ENCODE measurements at regions not wholly inside any gene's neighbourhood (a gene's known extent, or its start where the extent isn't known, plus 50 kb on each side); places are given as distances from the start of the nearest gene placed in this dataset.
"Not testable (repeated sequence)": the region's sequence is repeated elsewhere in the genome, so short reads cannot be mapped to it uniquely, and the experiment has no call there.

DNA sequence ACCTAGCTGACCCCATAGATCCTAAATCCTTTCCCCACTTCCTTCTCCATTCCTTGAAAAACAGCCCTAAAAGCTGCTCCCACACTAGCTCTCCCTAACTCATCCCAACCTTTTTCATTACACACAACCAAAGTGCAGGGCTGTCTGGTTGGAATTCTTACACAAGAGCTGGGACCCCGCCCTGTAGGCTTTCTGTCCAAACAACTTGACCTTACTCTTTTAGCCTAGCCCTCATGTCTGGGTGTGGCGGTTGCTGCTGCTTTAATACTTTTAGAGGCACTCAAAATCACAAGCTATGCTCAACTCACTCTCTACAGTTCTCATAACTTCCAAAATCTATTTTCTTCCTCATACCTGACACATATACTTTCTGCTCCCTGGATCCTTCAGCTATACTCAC is 93.9 kb upstream of the TRIM24 start:
- not testable (repeated sequence) for DNase-seq (ENCODE audit: low read depth)

DNA sequence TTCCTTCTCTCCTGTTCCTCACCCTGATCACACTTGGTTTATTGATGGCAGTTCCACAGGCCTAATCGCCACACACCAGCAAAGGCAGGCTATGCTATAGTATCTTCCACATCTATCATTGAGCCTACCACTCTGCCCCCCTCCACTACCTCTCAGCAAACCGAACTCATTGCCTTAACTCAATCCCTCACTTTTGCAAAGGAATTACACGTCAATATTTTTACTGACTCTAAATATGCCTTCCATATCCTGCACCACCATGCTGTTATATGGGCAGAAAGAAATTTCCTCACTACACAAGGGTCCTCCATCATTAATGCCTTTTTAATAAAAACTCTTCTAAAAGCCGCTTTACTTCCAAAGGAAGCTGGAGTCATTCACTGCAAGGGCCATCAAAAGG is 93.4 kb upstream of the TRIM24 start:
- DNase-seq (ENCODE audit: low read depth) = not testable (repeated sequence)

DNA sequence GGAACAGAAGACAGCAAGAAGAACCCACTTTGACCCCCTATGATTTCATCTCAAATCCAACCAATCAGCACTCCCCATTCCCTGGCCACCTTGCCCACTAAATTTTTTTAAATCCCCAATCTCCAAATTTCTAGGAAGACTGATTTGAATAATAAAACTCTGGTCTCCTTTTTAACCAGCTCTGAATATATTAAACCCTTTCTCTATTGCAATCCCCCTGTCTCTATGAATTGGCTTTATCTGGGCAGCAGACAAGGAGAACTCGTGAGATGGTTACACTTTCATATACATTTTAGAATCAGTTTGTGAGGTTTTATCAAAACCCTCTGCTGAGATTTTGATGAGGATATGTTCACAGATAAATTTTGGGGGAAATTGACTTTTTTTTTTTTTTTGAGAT is 90.3 kb upstream of the TRIM24 start:
- no peak for DNase-seq (ENCODE audit: low read depth)

DNA sequence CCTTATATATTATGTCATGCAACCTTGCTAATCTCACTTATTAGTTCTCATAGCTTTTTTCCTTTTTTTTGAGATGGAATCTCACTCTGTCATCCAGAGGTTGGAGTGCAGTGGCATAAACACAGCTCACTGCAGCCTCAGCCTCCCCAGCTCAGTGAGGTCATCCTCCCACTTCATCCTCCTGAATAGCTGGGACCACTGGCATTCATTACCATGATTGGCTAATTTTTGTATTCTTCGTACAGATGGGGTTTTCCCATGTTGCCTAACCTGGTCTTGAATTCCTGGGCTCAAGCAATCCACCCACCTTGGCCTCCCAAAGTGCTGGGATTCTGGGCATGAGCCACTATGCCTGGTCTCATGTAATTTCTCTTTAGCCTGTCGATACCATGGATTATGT is 89.1 kb upstream of the TRIM24 start:
- no peak for DNase-seq (ENCODE audit: low read depth)

DNA sequence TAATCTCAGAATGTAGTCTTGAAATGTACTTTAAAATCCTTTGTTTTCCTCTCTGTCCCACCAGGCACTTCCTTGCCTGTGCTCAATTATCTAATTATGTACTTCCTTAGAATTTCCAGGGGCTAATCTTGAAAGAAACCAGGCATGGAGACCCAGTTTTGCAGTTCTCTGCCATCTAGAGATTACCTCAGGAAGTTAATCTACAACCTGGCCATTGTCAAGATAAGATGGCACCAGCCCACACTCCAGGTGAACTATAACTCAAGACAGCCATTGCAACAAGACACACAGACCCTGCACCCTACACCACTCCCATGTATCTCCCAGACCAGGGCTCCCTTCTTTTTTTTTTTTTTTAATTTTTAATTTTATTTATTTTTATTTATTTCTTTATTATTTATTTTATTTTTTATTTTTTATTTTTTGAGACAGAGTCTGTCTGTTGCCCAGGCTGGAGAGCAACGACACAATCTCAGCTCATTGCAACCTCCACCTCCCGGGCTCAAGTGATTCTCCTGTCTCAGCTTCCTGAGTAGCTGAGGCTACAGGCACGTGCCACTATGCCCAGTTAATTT is 85.9 kb upstream of the TRIM24 start:
- no peak for DNase-seq (ENCODE audit: low read depth)

DNA sequence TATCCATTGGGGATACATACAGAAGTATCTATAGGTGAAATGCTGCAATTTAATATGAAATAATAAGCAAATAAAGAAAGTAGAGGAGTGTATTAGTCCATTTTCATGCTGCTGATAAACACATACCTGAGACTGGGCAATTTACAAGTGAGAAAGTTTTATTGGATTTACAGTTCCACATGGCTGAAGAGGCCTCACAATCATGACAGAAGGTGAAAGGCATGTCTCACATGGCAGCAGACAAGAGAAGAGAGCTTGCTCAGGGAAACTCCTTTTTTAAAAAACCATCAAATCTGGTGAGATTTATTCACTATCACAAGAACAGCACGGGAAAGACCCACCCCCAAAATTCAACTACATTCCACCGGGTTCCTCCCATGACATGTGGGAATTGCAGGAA is 82.8 kb upstream of the TRIM24 start:
- no peak for DNase-seq (ENCODE audit: low read depth)

DNA sequence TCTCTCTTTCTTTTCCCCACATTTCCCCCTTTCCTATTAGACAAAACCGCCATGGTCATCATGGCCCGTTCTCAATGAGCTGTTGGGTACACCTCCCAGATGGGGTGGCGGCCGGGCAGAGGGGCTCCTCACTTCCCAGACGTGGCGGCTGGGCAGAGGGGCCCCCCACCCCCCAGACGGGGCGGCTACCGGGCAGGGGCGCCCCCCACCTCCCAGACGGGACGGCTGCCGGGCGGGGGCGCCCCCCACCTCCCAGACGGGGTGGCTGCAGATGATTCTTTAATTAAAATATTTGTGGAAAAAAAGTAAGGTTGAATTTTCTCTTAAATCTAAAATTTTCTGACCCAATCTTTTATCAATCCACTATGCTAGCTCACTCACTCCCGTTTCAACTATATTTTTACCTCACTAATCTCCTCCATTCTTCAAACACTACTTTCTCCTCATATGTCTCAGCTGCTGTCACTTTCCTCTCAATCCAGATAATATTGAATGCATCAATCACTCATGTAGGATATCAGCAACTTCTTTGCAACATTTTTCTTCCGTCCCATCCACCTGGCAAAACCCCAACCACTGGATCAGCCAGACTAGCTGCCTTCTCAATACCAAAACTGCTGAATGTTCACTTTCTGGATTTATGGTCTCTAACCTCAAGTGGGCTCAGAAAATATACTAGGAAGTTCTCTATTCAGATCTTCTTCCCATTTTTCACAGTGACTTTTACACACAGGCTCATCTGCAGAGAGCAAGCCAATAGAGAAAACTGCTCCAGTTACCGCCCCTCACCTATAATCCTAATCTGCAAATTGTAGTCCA is 81.1 kb upstream of the TRIM24 start:
- no peak for DNase-seq (ENCODE audit: low read depth)

DNA sequence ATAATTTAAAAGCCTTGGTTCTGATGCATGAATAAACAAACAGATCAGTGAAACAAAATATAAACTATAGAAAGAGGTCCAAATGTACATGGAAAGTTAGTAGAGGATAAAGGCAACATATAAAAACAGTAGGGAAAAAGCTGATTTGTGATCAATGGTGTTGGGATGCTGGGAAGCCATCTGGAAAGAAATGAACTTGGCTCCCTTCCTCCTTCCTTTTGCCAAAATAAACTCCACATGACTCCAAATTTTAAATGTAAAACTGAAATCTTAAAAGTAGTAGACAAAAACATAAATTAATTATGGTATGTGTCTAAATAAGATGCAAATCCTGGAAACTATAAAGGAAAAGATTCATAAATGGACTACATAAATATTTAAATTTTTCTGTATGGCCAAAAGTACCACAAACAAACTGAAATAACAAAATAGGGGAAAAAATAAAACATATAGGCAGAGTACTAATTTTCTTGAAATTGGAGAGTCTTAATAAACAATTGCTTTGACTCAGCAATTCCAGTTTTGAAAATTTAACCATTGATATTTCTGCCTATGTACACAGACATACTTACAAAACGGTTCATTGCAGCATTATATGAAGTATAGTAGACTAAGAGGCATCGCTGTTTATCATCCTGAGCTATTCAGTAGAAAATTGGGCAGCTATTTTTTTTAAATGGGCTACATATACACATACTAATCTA is 77.0 kb upstream of the TRIM24 start:
- DNase-seq (ENCODE audit: low read depth) = no peak

DNA sequence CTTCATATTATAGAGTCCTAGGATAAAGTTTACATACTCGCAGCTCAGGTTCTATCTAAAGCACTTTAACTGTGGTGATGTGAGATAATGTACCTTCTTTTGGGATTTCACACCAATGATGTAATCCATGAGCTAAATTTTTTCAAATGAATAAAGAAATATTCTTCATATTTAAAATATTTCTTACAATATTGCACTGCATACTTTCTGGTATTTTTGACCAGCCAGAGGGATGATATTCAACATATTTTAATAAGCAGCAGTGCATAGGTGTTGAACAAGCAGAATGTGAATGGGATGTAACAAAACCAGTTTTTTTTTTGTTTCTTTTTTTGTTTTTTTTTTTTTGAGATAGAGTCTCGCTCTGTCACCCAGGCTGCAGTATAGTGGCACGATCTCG is 73.2 kb upstream of the TRIM24 start:
- DNase-seq (ENCODE audit: low read depth) = no peak

DNA sequence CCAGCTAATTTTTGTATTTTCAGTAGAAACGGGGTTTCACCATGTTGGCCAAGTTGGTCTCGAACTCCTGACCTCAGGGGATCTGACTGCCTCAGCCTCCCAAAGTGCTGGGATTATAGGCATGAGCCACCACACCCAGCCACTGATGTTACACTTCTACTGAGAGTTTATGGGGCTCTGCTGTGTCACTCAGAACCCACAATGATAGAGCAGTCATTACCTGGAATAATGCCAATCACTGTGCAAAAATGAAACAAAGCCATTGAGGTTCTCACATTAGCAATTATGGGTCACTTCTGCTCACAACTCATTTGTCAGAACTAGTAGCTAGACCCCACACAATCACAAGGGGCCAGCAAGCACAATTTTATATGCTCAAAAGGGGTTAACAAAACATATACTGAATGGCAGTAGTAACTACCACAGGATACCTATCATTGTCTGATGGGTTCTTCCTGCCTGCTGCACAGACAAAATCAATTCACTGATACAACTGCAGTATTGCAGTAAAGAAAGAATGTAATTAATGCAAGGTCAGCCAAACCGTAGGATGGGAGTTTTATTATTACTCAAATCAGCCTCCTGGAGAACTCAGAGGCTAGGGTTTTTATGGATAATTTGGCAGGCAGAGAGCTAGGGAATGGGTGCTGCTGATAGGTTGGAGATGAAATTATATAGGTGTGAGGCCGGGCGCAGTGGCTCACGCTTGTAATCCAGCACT is 72.1 kb upstream of the TRIM24 start:
- DNase-seq (ENCODE audit: low read depth) = no peak

DNA sequence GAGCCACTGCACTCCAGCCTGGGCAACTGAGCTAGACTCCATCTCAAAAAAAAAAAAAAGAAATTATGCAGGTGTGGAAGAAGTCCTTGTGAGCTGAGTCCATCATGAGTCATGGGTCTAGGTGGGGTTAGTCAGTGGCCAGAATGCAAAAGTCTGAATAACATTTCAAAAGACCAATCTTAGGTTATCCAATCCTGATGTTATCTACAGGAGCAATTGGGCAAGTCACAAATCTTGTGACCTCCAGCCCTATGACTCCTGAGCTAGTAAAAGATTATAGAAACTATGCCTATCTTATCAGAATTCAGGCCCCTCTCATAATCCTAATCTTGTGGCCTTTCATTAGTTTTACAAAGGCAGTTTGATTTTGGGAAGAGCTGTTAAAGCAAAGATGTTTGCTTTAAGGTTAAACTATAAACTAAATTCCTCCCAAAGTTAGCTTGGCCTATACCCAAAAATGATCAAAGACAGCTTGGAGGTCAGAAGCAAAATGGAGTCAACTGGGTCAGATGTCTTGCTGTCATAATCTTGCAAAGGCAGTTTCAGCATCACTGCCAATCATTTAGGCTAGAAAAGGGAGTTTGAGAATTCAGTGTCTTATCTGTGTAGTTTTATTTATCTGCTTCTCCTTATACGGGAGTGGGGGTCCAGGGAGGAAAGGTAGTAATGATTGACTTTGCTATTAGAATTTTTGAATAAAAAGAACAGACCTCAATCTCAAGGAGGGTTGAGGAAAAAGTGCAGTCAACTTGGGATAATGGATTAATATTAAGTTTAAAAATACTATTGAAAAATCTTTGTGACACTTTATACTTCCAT is 71.2 kb upstream of the TRIM24 start:
- no peak for DNase-seq (ENCODE audit: low read depth)

DNA sequence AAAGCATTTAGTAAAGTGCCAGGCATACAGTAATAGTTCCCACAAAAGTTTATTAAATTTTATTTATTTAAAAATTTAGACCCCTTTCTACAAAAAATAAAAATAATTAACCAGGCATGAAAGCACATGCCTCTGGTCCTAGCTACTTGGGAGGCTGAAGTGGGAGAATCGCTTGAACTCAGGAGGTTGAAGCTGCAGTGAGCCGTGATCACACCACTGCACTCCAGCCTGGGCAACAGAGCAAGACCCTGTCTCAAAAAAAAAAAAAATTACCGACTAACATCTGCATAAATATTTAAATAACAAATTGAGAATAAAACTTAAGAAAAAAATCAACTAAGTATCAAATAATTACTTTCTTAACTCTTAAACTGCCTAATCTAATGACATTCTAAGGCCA is 64.3 kb upstream of the TRIM24 start:
- no peak for DNase-seq (ENCODE audit: low read depth)

DNA sequence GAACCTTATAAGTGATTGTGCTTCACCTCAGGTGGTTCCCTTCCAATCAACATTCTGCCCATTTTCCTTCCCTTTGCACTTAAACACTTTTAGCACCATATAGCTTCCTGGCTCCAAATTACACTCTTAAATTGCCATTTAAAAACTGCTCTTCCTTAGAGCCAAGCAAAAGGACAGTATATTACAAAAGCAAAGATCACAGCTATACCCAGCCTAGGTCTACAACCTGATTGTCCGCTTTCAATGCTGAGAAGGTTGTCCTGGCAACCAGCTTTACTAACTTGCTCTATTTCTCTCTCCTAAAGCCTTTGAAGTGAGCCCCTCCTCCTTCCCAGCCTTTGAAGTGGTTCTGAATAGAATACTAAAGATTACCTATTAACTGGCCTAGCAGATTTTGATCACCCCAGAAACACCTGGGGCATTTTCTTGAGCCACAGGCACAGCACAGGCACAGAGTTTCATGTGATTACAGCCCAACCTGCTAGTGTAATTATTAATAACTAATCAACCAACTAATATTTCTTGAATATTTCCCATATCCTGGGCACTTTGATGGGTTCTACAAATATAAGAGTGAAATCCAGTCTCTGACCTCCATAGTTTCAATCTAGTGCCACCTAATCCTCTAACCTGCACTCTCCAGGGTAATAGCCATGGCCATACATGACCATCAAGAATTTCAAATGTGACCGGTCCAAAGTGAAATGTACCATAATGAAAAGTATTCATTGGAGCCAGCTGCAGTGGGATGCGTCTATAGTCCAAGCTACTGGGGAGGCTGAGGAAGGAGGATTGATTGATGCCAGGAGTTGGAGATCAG is 63.6 kb upstream of the TRIM24 start:
- DNase-seq (ENCODE audit: low read depth) = no peak

DNA sequence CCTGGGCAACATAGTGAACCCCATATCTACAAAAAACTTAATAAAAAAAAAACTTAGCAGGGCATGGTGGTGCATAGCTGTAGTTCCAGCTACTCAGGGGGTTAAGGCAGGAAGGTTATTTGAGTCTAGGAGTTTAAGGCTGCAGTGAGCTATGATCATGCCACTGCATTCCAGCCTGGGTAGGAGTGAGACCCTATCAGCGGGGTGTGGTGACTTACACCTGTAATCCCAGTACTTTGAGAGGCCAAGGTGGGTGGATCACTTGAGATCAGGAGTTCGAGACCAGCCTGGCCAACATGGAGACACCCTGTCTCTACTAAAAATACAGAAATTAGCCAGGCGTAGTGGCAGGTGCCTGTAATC is 63.0 kb upstream of the TRIM24 start:
- not testable (repeated sequence) for DNase-seq (ENCODE audit: low read depth)

DNA sequence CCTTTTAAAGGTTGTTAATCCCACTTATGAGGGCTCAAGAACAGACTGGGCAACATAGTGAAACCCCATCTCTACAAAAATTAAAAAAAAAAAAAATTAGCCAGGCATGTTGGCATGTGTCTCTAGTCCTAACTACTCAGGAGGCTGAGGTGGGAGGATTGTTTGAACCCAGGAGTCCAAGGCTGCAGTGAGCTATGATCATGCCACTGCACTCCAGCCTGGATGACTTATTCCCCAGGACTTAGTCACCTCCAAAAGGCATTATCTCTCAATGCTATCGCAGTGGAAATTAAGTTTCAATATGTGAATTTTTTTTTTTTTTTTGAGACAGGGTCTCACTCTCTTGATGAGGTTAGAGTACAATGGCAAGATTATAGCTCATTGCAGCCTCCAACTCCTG is 61.2 kb upstream of the TRIM24 start:
- DNase-seq (ENCODE audit: low read depth) = no peak

DNA sequence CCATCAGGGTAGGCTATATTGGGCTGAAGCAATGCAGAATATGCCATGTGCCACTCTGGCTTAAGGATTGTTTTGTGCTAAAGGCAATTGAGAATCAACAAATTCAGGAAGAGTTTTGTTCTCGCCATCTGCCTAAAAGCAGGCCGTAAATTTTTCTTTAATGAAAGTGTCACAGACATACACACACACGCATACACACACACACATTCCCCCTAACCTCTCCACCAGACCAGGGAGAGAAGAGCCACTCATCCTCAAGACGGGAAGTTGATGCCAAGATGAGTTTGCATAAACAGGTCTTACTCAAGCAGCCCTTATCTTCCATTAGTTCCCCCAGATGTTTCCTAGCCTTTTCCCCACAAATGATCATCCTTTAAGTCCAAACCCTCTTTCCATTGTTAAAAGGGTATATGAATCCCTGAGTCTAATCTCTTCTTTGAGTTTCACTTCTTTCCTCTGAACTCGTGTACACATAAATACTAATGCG is 59.6 kb upstream of the TRIM24 start:
- no peak for DNase-seq (ENCODE audit: low read depth)

DNA sequence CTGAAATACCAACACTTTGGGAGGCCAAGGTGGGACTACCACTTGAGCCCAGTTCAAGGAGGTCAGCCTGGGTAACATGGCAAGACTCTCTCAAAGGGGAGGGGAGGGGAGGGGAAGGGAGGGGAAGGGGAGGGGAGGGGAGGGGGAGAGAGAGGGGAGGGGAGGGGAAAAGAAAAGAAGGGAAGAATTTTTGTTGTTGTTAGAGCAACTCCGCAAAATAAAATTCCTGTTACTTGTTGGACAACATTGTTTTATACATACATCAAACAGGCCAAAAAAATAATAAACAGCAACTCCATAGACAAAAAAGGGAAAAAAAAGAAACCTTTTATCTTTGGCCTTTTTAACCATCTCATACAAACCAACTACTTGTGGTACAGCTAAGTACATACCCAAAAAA is 57.3 kb upstream of the TRIM24 start:
- no peak for DNase-seq (ENCODE audit: low read depth)

DNA sequence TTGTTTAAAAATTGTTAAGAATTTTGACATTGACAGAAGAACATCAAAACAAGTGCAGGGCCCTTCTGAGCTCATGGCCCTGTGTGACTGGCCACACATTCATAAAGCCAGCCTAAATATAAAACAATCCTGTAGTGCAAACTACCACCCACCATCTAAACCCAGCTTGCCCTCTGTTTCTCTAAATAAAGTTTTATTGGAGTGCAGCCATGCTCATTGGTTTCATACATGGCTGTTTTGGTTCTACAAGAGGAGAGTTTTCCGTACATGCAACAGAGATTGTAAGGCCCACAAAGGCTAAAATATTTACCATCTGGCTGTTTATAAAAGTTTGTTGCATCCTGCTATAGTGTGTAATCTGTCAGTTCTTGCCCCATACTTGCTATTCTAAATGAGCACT is 54.6 kb upstream of the TRIM24 start:
- DNase-seq (ENCODE audit: low read depth) = no peak

DNA sequence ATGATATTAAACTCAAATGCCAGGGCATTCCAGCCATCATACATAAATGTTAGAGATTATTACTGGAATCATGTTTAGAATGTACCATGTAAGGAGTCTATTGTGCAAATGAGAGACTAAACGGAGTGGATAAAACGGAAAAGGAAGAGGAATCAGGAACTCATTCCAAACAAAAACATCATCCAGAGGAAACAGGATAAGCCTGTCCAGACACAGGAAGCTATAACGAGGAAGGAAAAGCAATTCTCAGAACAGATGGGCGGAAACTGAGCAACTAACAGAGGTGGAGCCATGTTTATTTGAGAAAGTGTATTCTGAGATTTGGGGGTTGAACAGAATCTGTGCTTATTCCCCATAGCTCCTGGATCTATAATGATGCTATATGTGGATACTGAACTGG is 52.3 kb upstream of the TRIM24 start:
- DNase-seq (ENCODE audit: low read depth) = no peak
